ENCODE measurements at regions not wholly inside any gene's neighbourhood (a gene's known extent, or its start where the extent isn't known, plus 50 kb on each side); places are given as distances from the start of the nearest gene placed in this dataset.

- DNase-seq: no peak
These were observed 144.9 kb upstream of the CDH6 start for GRCh38 chr5:31048282-31049270.

- no peak for DNase-seq
These were observed 145.9 kb upstream of the CDH6 start for GRCh38 chr5:31047621-31048020.

GRCh38 chr5:31047007-31047406, 146.5 kb upstream of the CDH6 start:
- DNase-seq: no peak

GRCh38 chr5:31036411-31036810, 157.1 kb upstream of the CDH6 start:
- no peak for DNase-seq

GRCh38 chr5:31033295-31033694, 160.2 kb upstream of the CDH6 start:
- DNase-seq: no peak

GRCh38 chr5:31029925-31030324, 163.6 kb upstream of the CDH6 start:
- no peak for DNase-seq

GRCh38 chr5:31027721-31028120, 165.8 kb upstream of the CDH6 start:
- no peak for DNase-seq

GRCh38 chr5:31023105-31023504, 170.4 kb upstream of the CDH6 start:
- no peak for DNase-seq

- no peak for DNase-seq
These were observed 172.3 kb upstream of the CDH6 start for GRCh38 chr5:31021181-31021624.

GRCh38 chr5:31008231-31008630, 185.3 kb upstream of the CDH6 start:
- DNase-seq: no peak

- no peak for DNase-seq
These were observed 185.8 kb upstream of the CDH6 start for GRCh38 chr5:31007672-31008071.

- DNase-seq: no peak
These were observed 193.2 kb upstream of the CDH6 start for GRCh38 chr5:31000287-31000686.

GRCh38 chr5:30997681-30998080, 195.8 kb upstream of the CDH6 start:
- DNase-seq: no peak

GRCh38 chr5:30994902-30995301, 198.6 kb upstream of the CDH6 start:
- DNase-seq: no peak

- no peak for DNase-seq
These were observed 199.3 kb upstream of the CDH6 start for GRCh38 chr5:30994176-30994575.

- DNase-seq: no peak
These were observed 202.0 kb upstream of the CDH6 start for GRCh38 chr5:30991462-30991861.

GRCh38 chr5:30981576-30981975, 211.9 kb upstream of the CDH6 start:
- no peak for DNase-seq

- DNase-seq: no peak
These were observed 224.5 kb upstream of the CDH6 start for GRCh38 chr5:30968971-30969370.

- DNase-seq: no peak
These were observed 233.4 kb upstream of the CDH6 start for GRCh38 chr5:30960036-30960435.

GRCh38 chr5:30959238-30959637, 234.2 kb upstream of the CDH6 start:
- DNase-seq: no peak

GRCh38 chr5:30957591-30957990, 235.9 kb upstream of the CDH6 start:
- no peak for DNase-seq

GRCh38 chr5:30956251-30956650, 237.2 kb upstream of the CDH6 start:
- DNase-seq: no peak

GRCh38 chr5:30937070-30937469, 256.4 kb upstream of the CDH6 start:
- DNase-seq: no peak

GRCh38 chr5:30933599-30933998, 259.9 kb upstream of the CDH6 start:
- DNase-seq: no peak

Data from NCI-H2171 treated with DMSO at 0.1 percent for 48 hours (cell line).